GM06990 (cell line): ENCODE measurements at regions not wholly inside any gene's neighbourhood (a gene's known extent, or its start where the extent isn't known, plus 50 kb on each side); places are given as distances from the start of the nearest gene placed in this dataset.

Source experiments
- DNase-seq: peaks from one replicate; pipeline ENCODE4 v3.0.0-alpha.2; 2011; ENCODE audit not compliant: insufficient read length; ENCODE audit errors: extremely low read depth
- H3K27me3 ChIP-seq: replicated peaks from 2 replicates; pipeline ENCODE4 v1.6.0; 2011; ENCODE audit warnings: low read length; ENCODE audit not compliant: control insufficient read depth, insufficient read depth
- H3K36me3 ChIP-seq: 2 replicates; pipeline ENCODE4 v1.5.1; 2011; ENCODE audit warnings: low read length; ENCODE audit not compliant: control insufficient read depth, insufficient read depth
- H3K4me3 ChIP-seq: replicated peaks from 2 replicates; pipeline ENCODE4 v1.5.1; 2011; ENCODE audit warnings: low read depth, mild to moderate bottlenecking, control low read depth, low read length
- TF ChIP-seq, protein P1 (sequence below): IDR thresholded peaks from 2 replicates; pipeline ENCODE4 v1.5.1; 2011; ENCODE audit warnings: low read length, control low read depth, mild to moderate bottlenecking, inconsistent platforms; ENCODE audit not compliant: insufficient read depth, poor library complexity, severe bottlenecking

DNA sequence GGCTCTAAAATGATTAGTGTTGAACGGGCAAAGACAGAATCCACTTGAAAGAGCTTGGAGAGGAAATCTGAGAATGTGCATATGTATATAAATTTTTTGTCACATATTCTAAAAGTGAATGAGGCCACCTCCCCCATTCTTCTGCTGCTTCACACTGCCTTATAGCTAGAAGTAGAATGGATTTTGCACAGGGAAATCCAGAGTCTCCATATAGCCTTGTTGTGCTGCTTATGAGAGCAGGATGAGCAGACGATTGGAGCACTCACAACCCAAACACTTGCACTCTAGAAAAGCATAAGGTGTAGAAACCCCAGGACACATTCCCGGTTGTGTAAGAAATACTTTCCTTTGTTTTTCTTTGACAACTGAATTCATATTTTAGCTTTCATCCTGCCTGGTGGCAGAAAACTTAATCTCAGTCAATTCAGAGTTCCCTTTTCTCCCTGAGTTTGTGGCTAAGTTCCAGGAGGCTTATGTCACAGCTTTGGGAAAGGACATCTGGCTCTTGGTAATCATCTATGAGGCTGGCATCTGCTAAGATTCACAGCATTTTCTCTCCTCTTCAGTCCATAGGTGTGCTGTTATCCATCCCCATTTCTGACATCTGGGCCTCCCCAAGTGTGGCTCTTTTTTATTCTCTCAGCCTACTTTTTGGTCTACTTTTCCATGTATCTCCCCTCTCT lies 188.4 kb upstream of the PFN2 start:
- Histone ChIP-seq H3K36me3 (no peaks in the 10 kb centered on the region), H3K27me3 (no peaks in the 10 kb centered on the region), H3K4me3 (no peak overlapping the region)
- TF ChIP-seq, protein P1, sequence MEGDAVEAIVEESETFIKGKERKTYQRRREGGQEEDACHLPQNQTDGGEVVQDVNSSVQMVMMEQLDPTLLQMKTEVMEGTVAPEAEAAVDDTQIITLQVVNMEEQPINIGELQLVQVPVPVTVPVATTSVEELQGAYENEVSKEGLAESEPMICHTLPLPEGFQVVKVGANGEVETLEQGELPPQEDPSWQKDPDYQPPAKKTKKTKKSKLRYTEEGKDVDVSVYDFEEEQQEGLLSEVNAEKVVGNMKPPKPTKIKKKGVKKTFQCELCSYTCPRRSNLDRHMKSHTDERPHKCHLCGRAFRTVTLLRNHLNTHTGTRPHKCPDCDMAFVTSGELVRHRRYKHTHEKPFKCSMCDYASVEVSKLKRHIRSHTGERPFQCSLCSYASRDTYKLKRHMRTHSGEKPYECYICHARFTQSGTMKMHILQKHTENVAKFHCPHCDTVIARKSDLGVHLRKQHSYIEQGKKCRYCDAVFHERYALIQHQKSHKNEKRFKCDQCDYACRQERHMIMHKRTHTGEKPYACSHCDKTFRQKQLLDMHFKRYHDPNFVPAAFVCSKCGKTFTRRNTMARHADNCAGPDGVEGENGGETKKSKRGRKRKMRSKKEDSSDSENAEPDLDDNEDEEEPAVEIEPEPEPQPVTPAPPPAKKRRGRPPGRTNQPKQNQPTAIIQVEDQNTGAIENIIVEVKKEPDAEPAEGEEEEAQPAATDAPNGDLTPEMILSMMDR: no peak
- DNase-seq: no peak

DNA sequence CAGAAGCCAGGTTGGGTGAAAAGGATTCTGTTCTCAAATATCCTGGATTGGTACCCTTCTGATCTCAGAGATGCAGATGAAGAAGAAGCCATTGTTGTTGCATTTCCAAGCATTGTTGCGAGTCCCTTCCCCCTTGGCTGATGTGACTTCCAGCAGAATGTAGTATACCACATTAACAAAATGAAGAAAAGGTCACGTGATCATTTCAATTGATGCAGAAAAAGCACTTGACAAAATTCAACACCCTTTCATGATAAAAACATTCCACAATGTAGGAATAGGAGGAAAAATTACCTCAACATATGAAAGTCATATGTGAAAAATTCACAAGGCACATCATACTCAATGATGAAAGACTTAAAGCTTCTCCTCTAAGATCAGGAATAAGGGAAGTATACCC lies 181.9 kb upstream of the PFN2 start:
- no peak for DNase-seq
- no peaks in the 10 kb centered on the region for H3K27me3 ChIP-seq
- H3K4me3 ChIP-seq: no peak overlapping the region

DNA sequence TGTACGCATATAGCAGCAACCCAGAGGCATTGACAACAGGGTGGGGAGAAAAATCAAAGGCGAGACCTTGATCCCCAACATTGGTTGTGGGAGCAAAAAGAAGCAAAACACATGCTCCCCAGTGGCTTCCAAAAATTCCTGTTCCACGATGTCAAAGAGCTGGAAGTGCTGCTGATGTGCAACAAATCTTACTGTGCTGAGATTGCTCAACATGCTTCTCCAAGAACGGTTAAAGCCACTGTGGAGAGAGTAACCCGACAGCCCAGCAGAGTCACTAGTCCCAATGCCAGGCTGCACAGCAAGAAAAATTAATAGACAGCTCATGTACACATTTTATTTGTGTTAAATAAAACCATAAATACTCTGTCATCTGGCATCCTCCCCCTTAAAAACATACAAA lies 179.9 kb upstream of the PFN2 start:
- H3K36me3 ChIP-seq: no peaks in the 10 kb centered on the region
- TF ChIP-seq, protein P1: no peak
- no peak for DNase-seq
- no peaks in the 10 kb centered on the region for H3K27me3 ChIP-seq
- no peak overlapping the region for H3K4me3 ChIP-seq

More for the DNA sequence above, 181.9 kb upstream of the PFN2 start:
- H3K36me3 ChIP-seq: no peaks in the 10 kb centered on the region
- TF ChIP-seq, protein P1: no peak

DNA sequence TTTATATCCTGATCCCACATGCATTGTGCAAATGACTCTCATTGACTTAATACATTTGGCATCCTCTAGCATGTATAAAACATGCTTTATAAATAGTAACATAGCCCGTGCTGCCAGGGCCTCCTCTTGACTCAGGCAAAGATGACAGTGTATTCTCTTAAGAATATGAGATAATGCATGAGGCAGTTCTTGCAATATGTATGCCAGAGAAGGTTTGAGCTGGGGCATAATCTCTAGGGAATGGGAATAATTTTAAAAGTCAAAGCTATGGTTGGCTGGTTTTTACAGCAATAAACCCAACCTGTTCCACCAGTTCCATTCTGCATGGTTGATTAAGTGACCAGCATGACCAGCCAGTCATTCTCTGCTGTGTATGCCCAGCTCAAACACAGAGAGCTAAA lies 179.0 kb upstream of the PFN2 start:
- DNase-seq: no peak
- H3K36me3 ChIP-seq: no peaks in the 10 kb centered on the region
- H3K27me3 ChIP-seq: no peaks in the 10 kb centered on the region
- TF ChIP-seq, protein P1: no peak
- H3K4me3 ChIP-seq: no peak overlapping the region

DNA sequence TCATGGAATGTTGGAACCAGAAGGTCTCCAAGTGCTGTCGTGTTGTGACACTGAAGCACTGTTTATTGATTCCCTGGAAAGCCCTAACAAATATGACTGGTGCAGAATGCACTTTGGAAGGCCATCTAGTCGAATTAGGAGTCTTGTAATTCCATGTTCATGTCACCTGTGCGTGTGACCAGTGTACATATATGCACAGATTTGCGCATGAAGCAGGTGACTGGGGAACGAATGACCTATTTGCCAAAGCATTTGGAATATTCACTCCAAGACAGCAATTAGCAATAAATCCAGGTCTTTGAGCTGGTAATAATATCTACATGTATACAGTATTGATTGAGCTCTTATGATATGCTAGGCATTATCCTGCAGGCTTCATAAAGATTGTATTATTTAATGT lies 177.5 kb upstream of the PFN2 start:
- Histone ChIP-seq H3K27me3 (no peaks in the 10 kb centered on the region), H3K36me3 (no peaks in the 10 kb centered on the region), H3K4me3 (no peak overlapping the region)
- DNase-seq: no peak
- TF ChIP-seq, protein P1: no peak

DNA sequence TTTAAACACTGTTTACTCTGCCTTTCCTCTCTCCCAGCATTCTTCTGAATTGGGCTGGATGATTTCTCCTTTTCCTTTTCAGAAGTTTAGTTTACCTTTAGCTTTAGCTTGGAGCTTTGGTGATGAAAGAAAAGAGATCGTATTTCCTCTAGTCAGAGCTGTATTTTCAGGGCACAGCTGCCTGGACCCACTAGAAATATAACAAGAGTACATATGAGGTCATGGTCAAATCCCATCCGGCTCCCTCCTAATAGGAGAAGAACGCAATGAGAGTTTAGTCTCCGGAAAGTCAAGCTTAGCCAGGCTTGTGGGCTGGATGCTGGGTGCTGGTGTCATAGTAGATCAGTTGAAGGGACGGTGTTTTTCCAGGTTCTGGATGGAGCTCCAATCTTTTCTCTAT lies 177.1 kb upstream of the PFN2 start:
- Histone ChIP-seq H3K4me3 (no peak overlapping the region), H3K27me3 (no peaks in the 10 kb centered on the region), H3K36me3 (no peaks in the 10 kb centered on the region)
- TF ChIP-seq, protein P1: no peak
- DNase-seq: no peak
